ENCODE measurements at regions not wholly inside any gene's neighbourhood (a gene's known extent, or its start where the extent isn't known, plus 50 kb on each side); places are given as distances from the start of the nearest gene placed in this dataset.
A peak's percentile ranks its signal among the peaks of the same experiment; 100 is the strongest.

GRCh38 chr13:40197049-40197448, 469.4 kb downstream of the FOXO1 start:
- no peak for TF ChIP-seq HDGF (IDR thresholded peaks at IDR 0.05; ENCODE audit: borderline replicate concordance)
- TF ChIP-seq TARDBP (IDR thresholded peaks at IDR 0.05): no peak
- TF ChIP-seq BHLHE40 (IDR thresholded peaks at IDR 0.05; ENCODE audit: borderline replicate concordance): no peak
- no peak for TF ChIP-seq FOXK2 (IDR thresholded peaks at IDR 0.05)
- TF ChIP-seq CTBP1 (IDR thresholded peaks at IDR 0.05; ENCODE audit: borderline replicate concordance): no peak
- no peak for TF ChIP-seq SUZ12 (IDR thresholded peaks at IDR 0.05)
- 0 out of 2 replicates have a peak, but pooled peaks have one; percentile 15 for TF ChIP-seq L3MBTL2 (conservative IDR thresholded peaks at IDR 0.05)
- no peak for TF ChIP-seq ARNT (IDR thresholded peaks at IDR 0.05)
- TF ChIP-seq PKNOX1 (IDR thresholded peaks at IDR 0.05): no peak
- no peak for TF ChIP-seq FOXM1 (IDR thresholded peaks at IDR 0.05; ENCODE audit: borderline replicate concordance)
- TF ChIP-seq ZNF384 (IDR thresholded peaks at IDR 0.05): no peak
- TF ChIP-seq SP1 (IDR thresholded peaks at IDR 0.05): no peak
- TF ChIP-seq ELF4 (IDR thresholded peaks at IDR 0.05): no peak
